A673 (cell line): ENCODE measurements at regions not wholly inside any gene's neighbourhood (a gene's known extent, or its start where the extent isn't known, plus 50 kb on each side); places are given as distances from the start of the nearest gene placed in this dataset.

Experiments
- BruUV-seq: library from RNA; stranded (reverse); fragments of 400-500 nt; replicated peaks from 2 replicates; lab custom pipeline; 2021; lab: Mats Ljungman, UMichigan
- CTCF ChIA-PET: fragments of 300-600 bp; sonication (Branson Sonifier 250); formaldehyde crosslinking; loops from one replicate; lab custom pipeline; 2022; ENCODE audit warnings: antibody characterized with exemption; lab: Charles Lee
- POLR2A ChIA-PET: fragments of 300-600 bp; sonication (Branson Sonifier 250); formaldehyde crosslinking; loops from one replicate; lab custom pipeline; 2022; ENCODE audit warnings: antibody characterized with exemption; ENCODE audit not compliant: low non-redundant PET; lab: Charles Lee
- DNase-seq: peaks from one replicate; pipeline ENCODE4 v3.0.0-alpha.2; 2015; ENCODE audit warnings: low spot score
- H3K27ac ChIP-seq: fragments of 200-600 bp; sonication (generic); 2 replicates; pipeline ENCODE4 v1.5.1; 2016; ENCODE audit warnings: mixed run types, low read depth, mild to moderate bottlenecking, mixed read lengths, antibody characterized with exemption, low read length; ENCODE audit not compliant: poor library complexity, severe bottlenecking
- H3K27me3 ChIP-seq: fragments of 200-600 bp; sonication (generic); replicated peaks from 2 replicates; pipeline ENCODE4 v1.6.1; 2017; ENCODE audit warnings: mixed run types, low read depth, mild to moderate bottlenecking, mixed read lengths, antibody characterized with exemption, low read length; ENCODE audit not compliant: insufficient read depth, poor library complexity
- H3K36me3 ChIP-seq: fragments of 200-600 bp; sonication (generic); 2 replicates; pipeline ENCODE4 v1.6.1; 2016; ENCODE audit warnings: mixed run types, mild to moderate bottlenecking, mixed read lengths, antibody characterized with exemption, low read length; ENCODE audit not compliant: insufficient read depth, poor library complexity, severe bottlenecking
- H3K4me1 ChIP-seq: fragments of 200-600 bp; sonication (generic); 2 replicates; pipeline ENCODE4 v1.6.1; 2017; ENCODE audit warnings: mixed run types, mild to moderate bottlenecking, mixed read lengths, antibody characterized with exemption, low read length; ENCODE audit not compliant: insufficient read depth, poor library complexity, severe bottlenecking
- H3K4me3 ChIP-seq: fragments of 200-600 bp; sonication (generic); 2 replicates; pipeline ENCODE4 v1.5.1; 2016; ENCODE audit warnings: low read depth, mixed run types, mild to moderate bottlenecking, mixed read lengths, low read length; ENCODE audit not compliant: poor library complexity, severe bottlenecking
- H3K9me3 ChIP-seq: fragments of 200-600 bp; sonication (generic); 2 replicates; pipeline ENCODE4 v1.6.1; 2016; ENCODE audit warnings: mixed run types, low read depth, mild to moderate bottlenecking, mixed read lengths, antibody characterized with exemption, low read length; ENCODE audit not compliant: poor library complexity, severe bottlenecking
- EZH2 ChIP-seq: fragments of 200-600 bp; sonication (generic); IDR thresholded peaks from 2 replicates; pipeline ENCODE4 v1.6.1; 2017; ENCODE audit warnings: borderline replicate concordance, low read depth, mild to moderate bottlenecking, mixed read lengths, antibody characterized with exemption, low read length; ENCODE audit not compliant: poor library complexity, severe bottlenecking
- intact Hi-C: fragments of 100-400 bp; cut with micrococcal nuclease; formaldehyde crosslinking; loops from one replicate; pipeline ENCODE4 v1.10.0; 2022; ENCODE audit not compliant: unreplicated experiment
- TF ChIP-seq, protein P1 (sequence below): fragments of 300-800, 200-600 bp; sonication (generic); conservative IDR thresholded peaks from 2 replicates; pipeline ENCODE4 v1.5.1; 2017; ENCODE audit warnings: low read depth, mild to moderate bottlenecking, antibody characterized with exemption, low read length, moderate library complexity, mixed read lengths

DNA sequence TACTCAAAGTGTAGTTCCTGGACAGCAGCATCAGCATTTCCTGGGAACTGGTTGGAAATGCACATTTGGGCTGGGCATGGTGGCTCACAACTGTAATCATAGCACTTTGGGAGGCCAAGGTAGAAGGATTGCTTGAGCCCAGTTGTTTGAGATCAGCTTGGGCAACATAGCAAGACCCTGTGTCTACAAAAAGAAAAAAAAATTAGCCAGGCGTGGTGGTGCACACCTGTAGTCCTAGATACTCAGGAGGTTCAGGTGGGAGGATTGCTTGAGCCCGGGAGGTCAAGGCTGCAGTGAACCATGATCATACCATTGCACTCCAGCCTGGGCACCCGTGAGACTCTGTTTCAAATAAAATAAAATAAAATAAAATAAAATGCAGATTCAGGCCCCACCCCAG is 156.2 kb downstream of the CDC5L start:
- no peaks in the 10 kb centered on the region for H3K36me3 ChIP-seq
- H3K27me3 ChIP-seq = no peaks in the 10 kb centered on the region
- no peak for DNase-seq
- POLR2A ChIA-PET = interaction anchor here (0.7 kb wide), 1 partner anchor 954 kb away, joined by 4 read pairs; no protein-coding TSS in a partner anchor
- intact Hi-C loops = no loop called here
- TF ChIP-seq, protein P1, sequence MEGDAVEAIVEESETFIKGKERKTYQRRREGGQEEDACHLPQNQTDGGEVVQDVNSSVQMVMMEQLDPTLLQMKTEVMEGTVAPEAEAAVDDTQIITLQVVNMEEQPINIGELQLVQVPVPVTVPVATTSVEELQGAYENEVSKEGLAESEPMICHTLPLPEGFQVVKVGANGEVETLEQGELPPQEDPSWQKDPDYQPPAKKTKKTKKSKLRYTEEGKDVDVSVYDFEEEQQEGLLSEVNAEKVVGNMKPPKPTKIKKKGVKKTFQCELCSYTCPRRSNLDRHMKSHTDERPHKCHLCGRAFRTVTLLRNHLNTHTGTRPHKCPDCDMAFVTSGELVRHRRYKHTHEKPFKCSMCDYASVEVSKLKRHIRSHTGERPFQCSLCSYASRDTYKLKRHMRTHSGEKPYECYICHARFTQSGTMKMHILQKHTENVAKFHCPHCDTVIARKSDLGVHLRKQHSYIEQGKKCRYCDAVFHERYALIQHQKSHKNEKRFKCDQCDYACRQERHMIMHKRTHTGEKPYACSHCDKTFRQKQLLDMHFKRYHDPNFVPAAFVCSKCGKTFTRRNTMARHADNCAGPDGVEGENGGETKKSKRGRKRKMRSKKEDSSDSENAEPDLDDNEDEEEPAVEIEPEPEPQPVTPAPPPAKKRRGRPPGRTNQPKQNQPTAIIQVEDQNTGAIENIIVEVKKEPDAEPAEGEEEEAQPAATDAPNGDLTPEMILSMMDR = no peak
- TF ChIP-seq EZH2 = no peak
- no TSS peak for BruUV-seq
- peaks cover 4% of the 10 kb centered on the region for H3K4me1 ChIP-seq
- CTCF ChIA-PET = interaction anchor here (1.3 kb wide), 1 partner anchor 68 kb away, joined by 3 read pairs; no protein-coding TSS in a partner anchor
- H3K27ac ChIP-seq = no peak overlapping the region
- no peaks in the 10 kb centered on the region for H3K9me3 ChIP-seq
- H3K4me3 ChIP-seq = no peak overlapping the region

DNA sequence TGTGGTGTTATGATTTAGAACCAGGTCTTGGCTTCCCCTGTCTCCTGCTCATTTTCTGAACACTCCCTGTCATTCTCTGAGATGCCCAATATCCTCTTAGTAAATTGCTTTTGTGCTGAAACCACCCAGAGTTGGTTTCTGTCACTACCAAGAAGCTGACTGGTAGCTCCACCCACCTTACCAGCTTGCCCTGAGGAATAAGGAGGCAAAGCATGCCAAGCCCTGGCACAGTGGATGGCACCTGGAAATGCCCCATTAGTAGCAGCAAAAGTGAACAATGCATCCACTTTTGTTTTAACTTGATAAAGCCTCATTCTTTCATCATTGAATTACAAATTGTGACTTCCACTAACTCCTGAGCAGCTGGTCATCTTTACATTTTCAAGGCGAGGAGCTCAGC is 157.7 kb downstream of the CDC5L start:
- DNase-seq = no peak
- Histone ChIP-seq H3K9me3 (no peaks in the 10 kb centered on the region), H3K4me1 (peaks cover 4% of the 10 kb centered on the region), H3K27me3 (no peaks in the 10 kb centered on the region), H3K36me3 (no peaks in the 10 kb centered on the region), H3K27ac (no peak overlapping the region), H3K4me3 (no peak overlapping the region)
- intact Hi-C loops = no loop called here
- no peak for TF ChIP-seq EZH2
- TF ChIP-seq, protein P1 = no peak
- POLR2A ChIA-PET = no interaction called here
- CTCF ChIA-PET = no interaction called here
- no TSS peak for BruUV-seq

DNA sequence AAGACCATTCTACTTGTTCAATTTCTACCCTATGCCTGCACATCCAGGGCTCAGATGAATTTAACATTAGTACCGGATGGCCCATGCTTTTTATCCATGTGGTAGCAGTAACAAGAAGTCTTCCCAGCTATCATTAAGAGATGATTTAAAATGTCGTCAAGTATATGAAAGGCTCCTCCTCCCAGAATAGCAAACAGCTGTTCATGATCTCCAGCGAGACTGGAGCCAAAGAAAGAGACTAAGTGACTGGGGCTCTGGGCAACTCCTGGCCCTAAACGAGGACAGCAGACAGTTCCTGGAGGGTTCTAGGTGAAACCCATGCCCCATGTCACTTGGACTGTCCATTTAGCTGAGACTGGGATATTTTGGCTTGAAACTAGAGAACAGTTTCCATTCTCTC is 160.8 kb downstream of the CDC5L start:
- no peak overlapping the region for H3K27ac ChIP-seq
- intact Hi-C loops = no loop called here
- no peak for DNase-seq
- no TSS peak for BruUV-seq
- no peaks in the 10 kb centered on the region for H3K36me3 ChIP-seq
- no peaks in the 10 kb centered on the region for H3K4me1 ChIP-seq
- H3K9me3 ChIP-seq = no peaks in the 10 kb centered on the region
- no peak overlapping the region for H3K4me3 ChIP-seq
- no peaks in the 10 kb centered on the region for H3K27me3 ChIP-seq
- TF ChIP-seq, protein P1 = no peak
- no peak for TF ChIP-seq EZH2
- POLR2A ChIA-PET = no interaction called here
- CTCF ChIA-PET = no interaction called here
